ENCODE measurements at regions not wholly inside any gene's neighbourhood (a gene's known extent, or its start where the extent isn't known, plus 50 kb on each side); places are given as distances from the start of the nearest gene placed in this dataset.

GRCh38 chr5:50968356-50969149 lies 302.1 kb downstream of the PARP8 start:
- Histone ChIP-seq H3K9me3 (no peaks in the 10 kb centered on the region), H3K4me3 (peak overlapping the region; percentile 32 to 54 (median 40)), H3K4me1 (peaks cover 3 to 49% (median 37%) of the 10 kb centered on the region in 9 donors), H3K27me3 (peaks cover 27 to 100% (median 92%) of the 10 kb centered on the region in 7 donors), H3K36me3 (no peaks in the 10 kb centered on the region), H3K27ac (no peak overlapping the region)
- TF ChIP-seq, protein P1, sequence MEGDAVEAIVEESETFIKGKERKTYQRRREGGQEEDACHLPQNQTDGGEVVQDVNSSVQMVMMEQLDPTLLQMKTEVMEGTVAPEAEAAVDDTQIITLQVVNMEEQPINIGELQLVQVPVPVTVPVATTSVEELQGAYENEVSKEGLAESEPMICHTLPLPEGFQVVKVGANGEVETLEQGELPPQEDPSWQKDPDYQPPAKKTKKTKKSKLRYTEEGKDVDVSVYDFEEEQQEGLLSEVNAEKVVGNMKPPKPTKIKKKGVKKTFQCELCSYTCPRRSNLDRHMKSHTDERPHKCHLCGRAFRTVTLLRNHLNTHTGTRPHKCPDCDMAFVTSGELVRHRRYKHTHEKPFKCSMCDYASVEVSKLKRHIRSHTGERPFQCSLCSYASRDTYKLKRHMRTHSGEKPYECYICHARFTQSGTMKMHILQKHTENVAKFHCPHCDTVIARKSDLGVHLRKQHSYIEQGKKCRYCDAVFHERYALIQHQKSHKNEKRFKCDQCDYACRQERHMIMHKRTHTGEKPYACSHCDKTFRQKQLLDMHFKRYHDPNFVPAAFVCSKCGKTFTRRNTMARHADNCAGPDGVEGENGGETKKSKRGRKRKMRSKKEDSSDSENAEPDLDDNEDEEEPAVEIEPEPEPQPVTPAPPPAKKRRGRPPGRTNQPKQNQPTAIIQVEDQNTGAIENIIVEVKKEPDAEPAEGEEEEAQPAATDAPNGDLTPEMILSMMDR (IDR thresholded peaks at IDR 0.05) = no peak
- 5 to 7% methylated on average over 23 of the region's 23 CpGs for WGBS, 2 donors
- intact Hi-C loops (cut with DNase I) = loop anchor here in 5 of 10 donors (5.0 to 10.0 kb wide), 4 partner anchors 1036 to 1694 kb away; no protein-coding TSS in a partner anchor
- DNase-seq (no peak), ATAC-seq (no peak)

GRCh38 chr5:50969151-50970031 lies 303.0 kb downstream of the PARP8 start:
- Histone ChIP-seq H3K27ac (no peak overlapping the region), H3K4me1 (peaks cover 3 to 41% (median 30%) of the 10 kb centered on the region in 9 donors), H3K9me3 (no peaks in the 10 kb centered on the region), H3K27me3 (peaks cover 27 to 100% (median 89%) of the 10 kb centered on the region in 7 donors), H3K4me3 (peak overlapping the region; percentile 23 to 54 (median 40)), H3K36me3 (no peaks in the 10 kb centered on the region)
- TF ChIP-seq, protein P1 (IDR thresholded peaks at IDR 0.05) = no peak
- WGBS, 2 donors = 2% methylated on average over 56 to 60 of the region's 60 CpGs
- no peak for DNase-seq
- intact Hi-C loops (cut with DNase I) = loop anchor here in 5 of 10 donors (5.0 to 10.0 kb wide), 4 partner anchors 1035 to 1693 kb away; no protein-coding TSS in a partner anchor
- peak in 5 of 8 donors; percentile 35 to 57 (median 49) for ATAC-seq

DNA sequence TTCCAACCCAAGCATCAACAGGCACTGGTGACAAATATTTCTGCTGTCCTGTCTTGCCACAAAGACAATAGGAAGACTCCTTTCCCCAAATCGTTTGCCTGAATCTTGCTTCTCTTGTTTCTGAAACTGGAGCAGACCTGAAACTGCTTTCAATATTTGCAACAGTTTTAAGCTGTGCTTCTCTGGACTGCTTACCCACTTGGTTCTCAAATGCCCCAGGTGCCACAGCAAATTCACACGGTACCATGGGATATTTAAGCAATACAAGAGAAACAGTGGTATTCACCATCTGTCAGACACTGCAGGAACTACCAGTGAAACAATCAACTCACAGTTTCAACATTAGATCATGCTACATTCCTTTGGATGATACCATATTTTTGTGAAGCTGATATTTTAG lies 309.4 kb downstream of the PARP8 start:
- Histone ChIP-seq H3K9me3 (no peaks in the 10 kb centered on the region), H3K27ac (no peak overlapping the region), H3K4me1 (no peaks in the 10 kb centered on the region), H3K27me3 (peaks cover 0 to 93% (median 45%) of the 10 kb centered on the region in 7 donors), H3K4me3 (no peak overlapping the region), H3K36me3 (no peaks in the 10 kb centered on the region)
- intact Hi-C loops (cut with DNase I) = no loop called here
- TF ChIP-seq, protein P1 (IDR thresholded peaks at IDR 0.05) = no peak
- WGBS, 2 donors = 67 to 68% methylated on average over 2 of the region's 2 CpGs
- ATAC-seq (no peak), DNase-seq (no peak)

- intact Hi-C loops (cut with DNase I) = no loop called here
- TF ChIP-seq, protein P1 (IDR thresholded peaks at IDR 0.05) = no peak
- Histone ChIP-seq H3K36me3 (no peaks in the 10 kb centered on the region), H3K27ac (no peak overlapping the region), H3K9me3 (no peaks in the 10 kb centered on the region), H3K27me3 (peaks cover 0 to 80% (median 35%) of the 10 kb centered on the region in 7 donors), H3K4me3 (no peak overlapping the region), H3K4me1 (no peaks in the 10 kb centered on the region)
- DNase-seq (no peak), ATAC-seq (no peak)
- WGBS, 2 donors = 90 to 94% methylated on average over 2 of the region's 2 CpGs
Observed at GRCh38 chr5:50978924-50979323, 312.5 kb downstream of the PARP8 start.
